ENCODE measurements at regions not wholly inside any gene's neighbourhood (a gene's known extent, or its start where the extent isn't known, plus 50 kb on each side); places are given as distances from the start of the nearest gene placed in this dataset.

GRCh38 chr14:21990116-21990515 lies 316.5 kb upstream of the OR4E1 start:
- intact Hi-C loops (cut with micrococcal nuclease; ENCODE audit: unreplicated experiment): no loop called here
- CTCF ChIA-PET: interaction anchor here (0.7 to 6.0 kb wide), 7 partner anchors 9 to 109 kb away, joined by 3 to 55 read pairs (median 6); no protein-coding TSS in a partner anchor
- no peak overlapping the region for H3K4me2 ChIP-seq (ENCODE audit: control insufficient read depth, insufficient read depth)
- in situ Hi-C loops (cut with MboI): no loop called here
- H2AFZ ChIP-seq (ENCODE audit: control insufficient read depth, low read depth, low read length): no peak overlapping the region
- SMC1A ChIA-PET (ENCODE audit: uncharacterized antibody, unreplicated experiment): interaction anchor here (1.4 kb wide), 1 partner anchor 12 kb away, joined by 5 read pairs; no protein-coding TSS in a partner anchor
- H3K27ac ChIP-seq (ENCODE audit: control insufficient read depth, insufficient read depth): no peak overlapping the region
- H3K4me1 ChIP-seq (ENCODE audit: control insufficient read depth, insufficient read depth, low read length): no peaks in the 10 kb centered on the region
- H3K36me3 ChIP-seq (ENCODE audit: control insufficient read depth in 2 of 2, insufficient read depth in 2 of 2, low read length in 1 of 2): no peaks in the 10 kb centered on the region
- no peak overlapping the region for H3K4me3 ChIP-seq
- DNase-seq (ENCODE audit: low read depth, low spot score) (no peak), ATAC-seq (peak; percentile 46; the same call in 1 of the 3 replicates), FAIRE-seq (no peak)
- no peaks in the 10 kb centered on the region for H3K9me3 ChIP-seq (replicated peaks; ENCODE audit: control insufficient read depth, insufficient read depth, low read length)
- no peaks in the 10 kb centered on the region for H3K27me3 ChIP-seq (replicated peaks in 1 of 2; ENCODE audit: control insufficient read depth in 2 of 2, insufficient read depth in 2 of 2, low read length in 1 of 2)
- TF ChIP-seq ATF2 (IDR thresholded peaks at IDR 0.05; ENCODE audit: low read length): no peak
- TF ChIP-seq EGR1 (IDR thresholded peaks at IDR 0.05; ENCODE audit: borderline replicate concordance in 1 of 2, low read depth in 2 of 2, low read length in 2 of 2): no peak
- TF ChIP-seq CTCF (IDR thresholded peaks at IDR 0.05 in 2 of 3, conservative IDR thresholded peaks at IDR 0.05 in 1 of 3; ENCODE audit: control insufficient read depth in 2 of 3, extremely low read depth in 1 of 3, insufficient read depth in 1 of 3, low read depth in 3 of 3, low read length in 3 of 3): peak; percentile 24 to 49 (median 41); a peak in 4 of 6 replicates
- POLR2A ChIA-PET: no interaction called here
- RAD21 ChIA-PET (ENCODE audit: unreplicated experiment): no interaction called here
- no peaks in the 10 kb centered on the region for H4K20me1 ChIP-seq (ENCODE audit: control insufficient read depth, insufficient read depth)
- no peaks in the 10 kb centered on the region for H3K79me2 ChIP-seq (ENCODE audit: control insufficient read depth, insufficient read depth, low read length)
- no peak overlapping the region for H3K9ac ChIP-seq (ENCODE audit: control insufficient read depth, insufficient read depth, low read length)
- BruUV-seq (replicated peaks): no TSS peak
- WGBS (ENCODE audit: insufficient coverage, insufficient replicate concordance, low lambda C conversion rate, missing lambda C conversion rate): 0% methylated on average over 2 of the region's 2 CpGs
